Hepatocyte (in vitro differentiated cells): ENCODE measurements at regions not wholly inside any gene's neighbourhood (a gene's known extent, or its start where the extent isn't known, plus 50 kb on each side); places are given as distances from the start of the nearest gene placed in this dataset.
"Not testable (repeated sequence)": the region's sequence is repeated elsewhere in the genome, so short reads cannot be mapped to it uniquely, and the experiment has no call there.

ENCODE experiments used
- DNase-seq: peaks from one replicate; pipeline ENCODE4 v3.0.0-alpha.2; 2016; ENCODE audit warnings: low spot score
- H2AFZ ChIP-seq: fragments of 200-600 bp; sonication (generic); 2 replicates; pipeline ENCODE4 v1.6.0; 2016; ENCODE audit warnings: antibody characterized with exemption, mild to moderate bottlenecking
- H3K27ac ChIP-seq: fragments of 200-600 bp; sonication (generic); 2 replicates; pipeline ENCODE4 v1.5.1; 2016; ENCODE audit warnings: mild to moderate bottlenecking
- H3K27me3 ChIP-seq: fragments of 200-600 bp; sonication (generic); 2 replicates; pipeline ENCODE4 v1.6.1; 2016
- H3K36me3 ChIP-seq: fragments of 200-600 bp; sonication (generic); replicated peaks from 2 replicates; pipeline ENCODE4 v1.5.1; 2016; ENCODE audit warnings: low read depth; ENCODE audit not compliant: insufficient read depth
- H3K4me1 ChIP-seq: fragments of 200-600 bp; sonication (generic); 2 replicates; pipeline ENCODE4 v1.5.1; 2016; ENCODE audit warnings: mild to moderate bottlenecking, moderate library complexity; ENCODE audit not compliant: insufficient read depth
- H3K4me2 ChIP-seq: fragments of 200-600 bp; sonication (generic); 2 replicates; pipeline ENCODE4 v1.6.0; 2016
- H3K4me3 ChIP-seq: fragments of 200-600 bp; sonication (generic); 2 replicates; pipeline ENCODE4 v1.5.1; 2016; ENCODE audit warnings: mild to moderate bottlenecking
- H3K79me2 ChIP-seq: fragments of 200-600 bp; sonication (generic); 2 replicates; pipeline ENCODE4 v1.6.0; 2017; ENCODE audit warnings: mild to moderate bottlenecking
- H3K9me2 ChIP-seq: fragments of 200-600 bp; sonication (generic); replicated peaks from 2 replicates; pipeline ENCODE4 v1.6.0; 2017; ENCODE audit warnings: mild to moderate bottlenecking; ENCODE audit not compliant: insufficient read depth
- H3K9me3 ChIP-seq: fragments of 200-600 bp; sonication (generic); 2 replicates; pipeline ENCODE4 v1.5.1; 2016; ENCODE audit warnings: low read depth, mild to moderate bottlenecking
- H4K20me1 ChIP-seq: fragments of 200-600 bp; sonication (generic); 2 replicates; pipeline ENCODE4 v1.6.0; 2016; ENCODE audit warnings: mild to moderate bottlenecking; ENCODE audit not compliant: insufficient read depth, poor library complexity, severe bottlenecking
- EZH2 ChIP-seq: fragments of 200-600 bp; sonication (generic); IDR thresholded peaks from 2 replicates; pipeline ENCODE4 v1.6.1; 2016; ENCODE audit warnings: antibody characterized with exemption, mild to moderate bottlenecking, borderline replicate concordance
- EZH2phosphoT487 ChIP-seq: fragments of 200-600 bp; sonication (generic); IDR thresholded peaks from one replicate; pipeline ENCODE4 v1.6.1; 2018; ENCODE audit warnings: antibody characterized with exemption, mild to moderate bottlenecking, low read depth, moderate library complexity; ENCODE audit not compliant: unreplicated experiment, severe bottlenecking
- WGBS: methylation state at CpG from one replicate; pipeline ENCODE4 v1.1.6; 2016; ENCODE audit warnings: low lambda C conversion rate; ENCODE audit errors: missing lambda C conversion rate; 5-methylcytosine and 5-hydroxymethylcytosine counted together
- TF ChIP-seq, protein P1 (sequence below): fragments of 200-600 bp; sonication (generic); IDR thresholded peaks from 2 replicates; pipeline ENCODE4 v1.5.1; 2016; ENCODE audit warnings: antibody characterized with exemption, mild to moderate bottlenecking; ENCODE audit not compliant: poor library complexity

DNA sequence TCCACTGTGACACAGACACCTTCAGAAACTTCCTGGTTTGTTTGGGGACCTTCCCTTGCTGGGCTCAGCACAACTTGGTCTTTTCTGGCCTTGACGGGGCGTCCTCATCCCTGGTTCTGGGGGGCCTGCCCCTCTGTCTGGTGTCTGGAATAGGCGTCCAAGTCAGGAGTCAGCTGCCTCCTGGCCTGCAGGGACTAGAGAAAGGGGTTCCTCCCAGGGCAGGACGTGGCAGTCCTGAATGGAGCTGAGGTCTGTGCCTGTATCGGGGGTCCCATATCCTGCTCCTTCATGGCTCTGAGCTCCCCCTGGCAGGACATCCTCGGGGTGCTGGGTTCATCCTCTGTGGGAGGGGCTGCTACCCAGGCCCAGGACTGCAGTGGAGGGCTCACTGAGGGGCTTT lies 384.0 kb downstream of the TMEM121 start:
- H3K9me2 ChIP-seq, result no peaks in the 10 kb centered on the region
- H3K9me3 ChIP-seq, result no peaks in the 10 kb centered on the region
- H2AFZ ChIP-seq, result no peak overlapping the region
- H3K27me3 ChIP-seq, result no peaks in the 10 kb centered on the region
- no peak overlapping the region for H3K4me3 ChIP-seq
- H3K27ac ChIP-seq, result no peak overlapping the region
- H3K79me2 ChIP-seq, result no peaks in the 10 kb centered on the region
- no peaks in the 10 kb centered on the region for H3K4me1 ChIP-seq
- 75% methylated on average over 6 of the region's 6 CpGs for WGBS
- TF ChIP-seq EZH2phosphoT487 (no peak), EZH2 (no peak)
- TF ChIP-seq, protein P1, sequence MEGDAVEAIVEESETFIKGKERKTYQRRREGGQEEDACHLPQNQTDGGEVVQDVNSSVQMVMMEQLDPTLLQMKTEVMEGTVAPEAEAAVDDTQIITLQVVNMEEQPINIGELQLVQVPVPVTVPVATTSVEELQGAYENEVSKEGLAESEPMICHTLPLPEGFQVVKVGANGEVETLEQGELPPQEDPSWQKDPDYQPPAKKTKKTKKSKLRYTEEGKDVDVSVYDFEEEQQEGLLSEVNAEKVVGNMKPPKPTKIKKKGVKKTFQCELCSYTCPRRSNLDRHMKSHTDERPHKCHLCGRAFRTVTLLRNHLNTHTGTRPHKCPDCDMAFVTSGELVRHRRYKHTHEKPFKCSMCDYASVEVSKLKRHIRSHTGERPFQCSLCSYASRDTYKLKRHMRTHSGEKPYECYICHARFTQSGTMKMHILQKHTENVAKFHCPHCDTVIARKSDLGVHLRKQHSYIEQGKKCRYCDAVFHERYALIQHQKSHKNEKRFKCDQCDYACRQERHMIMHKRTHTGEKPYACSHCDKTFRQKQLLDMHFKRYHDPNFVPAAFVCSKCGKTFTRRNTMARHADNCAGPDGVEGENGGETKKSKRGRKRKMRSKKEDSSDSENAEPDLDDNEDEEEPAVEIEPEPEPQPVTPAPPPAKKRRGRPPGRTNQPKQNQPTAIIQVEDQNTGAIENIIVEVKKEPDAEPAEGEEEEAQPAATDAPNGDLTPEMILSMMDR, result no peak
- H4K20me1 ChIP-seq, result no peaks in the 10 kb centered on the region
- no peaks in the 10 kb centered on the region for H3K36me3 ChIP-seq
- no peak overlapping the region for H3K4me2 ChIP-seq
- no peak for DNase-seq

DNA sequence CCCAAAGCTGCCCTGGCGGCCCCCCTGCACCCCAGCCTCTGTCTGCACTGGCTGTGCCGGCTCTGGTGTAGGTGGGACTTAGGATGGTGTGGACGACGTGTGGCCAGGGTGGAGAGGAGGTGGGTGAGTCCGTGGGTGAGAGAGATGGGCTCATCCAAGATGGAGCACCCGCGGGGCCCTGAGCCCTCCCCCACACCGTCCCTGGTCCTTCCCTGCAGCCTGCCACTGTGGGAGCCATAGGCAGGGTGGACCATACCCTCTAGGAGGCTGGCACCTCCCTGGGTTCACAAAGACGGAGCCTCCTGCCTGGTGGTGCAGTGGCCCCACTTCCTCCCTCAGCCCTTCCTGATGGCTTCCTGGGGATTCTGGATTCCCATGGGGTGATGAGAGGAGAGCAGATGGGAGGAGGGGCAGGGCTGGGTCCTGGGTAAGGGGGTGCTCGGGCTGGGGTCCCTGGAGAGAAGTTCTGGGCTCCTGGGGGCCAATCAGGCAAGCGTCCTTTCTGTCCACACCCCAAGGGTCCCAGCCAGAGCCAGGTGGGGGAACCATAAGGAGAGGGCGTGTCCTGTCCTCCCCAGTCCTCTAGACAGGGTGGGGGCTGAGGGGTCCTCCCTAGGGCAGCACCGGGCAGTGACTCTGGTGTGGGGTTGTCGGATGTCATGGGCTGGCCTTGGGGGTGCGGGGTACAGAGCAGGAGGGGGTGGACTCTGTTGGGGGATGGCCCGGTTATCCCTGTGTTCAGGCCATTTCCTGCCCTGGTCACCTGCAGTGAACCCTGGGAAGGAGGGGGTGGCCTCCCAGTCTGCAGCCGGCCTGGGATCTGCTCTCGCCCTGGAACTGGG lies 384.8 kb downstream of the TMEM121 start:
- no peaks in the 10 kb centered on the region for H4K20me1 ChIP-seq
- H3K36me3 ChIP-seq, result no peaks in the 10 kb centered on the region
- no peak overlapping the region for H3K27ac ChIP-seq
- DNase-seq, result no peak
- WGBS, result 73% methylated on average over 16 of the region's 18 CpGs
- no peaks in the 10 kb centered on the region for H3K27me3 ChIP-seq
- no peak overlapping the region for H3K4me2 ChIP-seq
- no peaks in the 10 kb centered on the region for H3K79me2 ChIP-seq
- no peak overlapping the region for H2AFZ ChIP-seq
- no peak overlapping the region for H3K4me3 ChIP-seq
- no peaks in the 10 kb centered on the region for H3K4me1 ChIP-seq
- TF ChIP-seq EZH2, result no peak
- TF ChIP-seq EZH2phosphoT487, result no peak
- H3K9me3 ChIP-seq, result no peaks in the 10 kb centered on the region
- H3K9me2 ChIP-seq, result no peaks in the 10 kb centered on the region

DNA sequence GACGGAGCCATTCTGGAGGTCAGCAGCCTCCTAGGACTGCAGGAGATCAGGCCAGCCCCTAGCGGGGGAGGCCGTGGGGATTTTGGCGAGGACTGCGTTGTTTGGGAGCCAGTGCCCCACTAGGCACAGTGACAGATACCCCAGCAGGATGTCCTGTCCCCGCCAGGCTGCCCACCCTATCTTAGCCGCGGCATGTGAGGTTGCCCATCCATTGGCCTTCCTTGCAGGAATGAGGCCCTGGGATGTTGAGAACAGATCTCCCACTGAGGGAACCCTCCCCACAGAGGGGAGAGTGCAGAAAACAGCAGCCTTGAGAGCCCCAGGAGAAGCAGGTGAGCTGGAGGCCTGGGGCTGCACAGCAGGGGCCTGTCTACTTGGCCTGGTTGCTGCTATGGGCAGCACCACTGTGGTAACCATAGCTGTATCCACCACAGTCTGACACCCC lies 385.5 kb downstream of the TMEM121 start:
- not testable (repeated sequence) for DNase-seq, H2AFZ ChIP-seq, H3K27ac ChIP-seq, H3K27me3 ChIP-seq, H3K4me1 ChIP-seq, H3K79me2 ChIP-seq, H4K20me1 ChIP-seq, H3K9me3 ChIP-seq, H3K36me3 ChIP-seq, H3K4me3 ChIP-seq, H3K4me2 ChIP-seq, H3K9me2 ChIP-seq
- 91% methylated on average over 8 of the region's 8 CpGs for WGBS

DNA sequence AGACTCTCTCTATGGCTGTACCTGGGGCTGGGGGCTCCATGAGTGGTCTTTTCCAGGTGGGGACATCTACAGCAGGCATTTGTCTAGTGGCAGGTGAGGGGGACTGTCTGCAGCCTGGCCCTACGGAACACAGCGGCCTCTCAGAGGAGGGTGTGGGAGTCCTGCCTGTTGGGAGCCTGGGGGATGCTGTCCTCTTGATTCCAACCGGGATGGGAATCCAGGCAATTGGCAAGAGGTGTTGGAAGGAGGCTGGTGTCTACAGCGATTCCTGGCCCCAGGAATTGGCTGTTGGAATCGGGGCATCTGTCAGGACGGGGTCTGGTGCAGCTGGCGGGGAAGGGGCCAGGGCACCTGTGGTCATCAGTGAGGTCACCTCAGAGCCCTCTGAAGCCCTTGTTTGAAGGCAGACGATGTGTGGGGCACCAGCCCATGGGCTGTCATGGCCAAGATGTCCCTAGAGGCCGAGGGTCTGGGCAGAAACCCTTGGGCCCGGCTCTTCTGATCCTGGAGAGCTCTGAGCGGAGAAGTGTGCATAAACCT lies 386.3 kb downstream of the TMEM121 start:
- H2AFZ ChIP-seq, result no peak overlapping the region
- no peaks in the 10 kb centered on the region for H4K20me1 ChIP-seq
- 77% methylated on average over 11 of the region's 11 CpGs for WGBS
- no peaks in the 10 kb centered on the region for H3K27me3 ChIP-seq
- no peak overlapping the region for H3K27ac ChIP-seq
- no peak overlapping the region for H3K4me3 ChIP-seq
- no peaks in the 10 kb centered on the region for H3K9me3 ChIP-seq
- H3K9me2 ChIP-seq, result no peaks in the 10 kb centered on the region
- H3K79me2 ChIP-seq, result no peaks in the 10 kb centered on the region
- no peaks in the 10 kb centered on the region for H3K4me1 ChIP-seq
- TF ChIP-seq, protein P1, result no peak
- no peak for TF ChIP-seq EZH2phosphoT487
- TF ChIP-seq EZH2, result no peak
- no peak for DNase-seq
- H3K4me2 ChIP-seq, result no peak overlapping the region
- no peaks in the 10 kb centered on the region for H3K36me3 ChIP-seq
